Loucy (cell line): ENCODE measurements at regions not wholly inside any gene's neighbourhood (a gene's known extent, or its start where the extent isn't known, plus 50 kb on each side); places are given as distances from the start of the nearest gene placed in this dataset.

Experiments used
- H2AFZ ChIP-seq: fragments of 200-600 bp; sonication (generic); 2 replicates; pipeline ENCODE4 v1.6.0; 2016; ENCODE audit warnings: antibody characterized with exemption, mild to moderate bottlenecking, low read length, moderate library complexity
- H3F3A ChIP-seq: fragments of 200-600 bp; 2 replicates; pipeline ENCODE4 v1.6.0; 2016; ENCODE audit warnings: antibody characterized with exemption, low read depth, mild to moderate bottlenecking
- H3K27me3 ChIP-seq: fragments of 200-600 bp; sonication (generic); 2 replicates; pipeline ENCODE4 v1.6.1; 2014; ENCODE audit warnings: low read length, mild to moderate bottlenecking; ENCODE audit not compliant: insufficient read depth, poor library complexity, severe bottlenecking
- H3K36me3 ChIP-seq: fragments of 200-600 bp; sonication (generic); 2 replicates; pipeline ENCODE4 v1.6.1; 2016; ENCODE audit warnings: low read length; ENCODE audit not compliant: insufficient read depth
- H3K4me1 ChIP-seq: fragments of 200-600 bp; sonication (generic); 2 replicates; pipeline ENCODE4 v1.5.1; 2014; ENCODE audit warnings: low read length, mild to moderate bottlenecking; ENCODE audit not compliant: insufficient read depth, poor library complexity, severe bottlenecking
- H3K4me2 ChIP-seq: fragments of 200-600 bp; sonication (generic); 2 replicates; pipeline ENCODE4 v1.6.0; 2014; ENCODE audit warnings: antibody characterized with exemption, low read length, low read depth, mild to moderate bottlenecking; ENCODE audit not compliant: poor library complexity, severe bottlenecking
- H3K4me3 ChIP-seq: fragments of 200-600 bp; sonication (generic); 2 replicates; pipeline ENCODE4 v1.5.1; 2014; ENCODE audit warnings: low read length, mild to moderate bottlenecking, mixed read lengths; ENCODE audit not compliant: poor library complexity, severe bottlenecking
- H3K79me2 ChIP-seq: fragments of 200-600 bp; sonication (generic); 2 replicates; pipeline ENCODE4 v1.6.1; 2014; ENCODE audit warnings: low read length; ENCODE audit not compliant: insufficient read depth
- H3K9ac ChIP-seq: fragments of 200-600 bp; sonication (generic); 2 replicates; pipeline ENCODE4 v1.6.0; 2014; ENCODE audit warnings: mild to moderate bottlenecking, low read depth, low read length, moderate library complexity; ENCODE audit not compliant: poor library complexity, severe bottlenecking
- H3K9me2 ChIP-seq: fragments of 200-600 bp; sonication (generic); replicated peaks from 2 replicates; pipeline ENCODE4 v1.6.1; 2016; ENCODE audit warnings: low read depth, low read length, mixed read lengths
- H3K9me3 ChIP-seq: fragments of 200-600 bp; sonication (generic); 2 replicates; pipeline ENCODE4 v1.6.1; 2014; ENCODE audit warnings: mild to moderate bottlenecking, antibody characterized with exemption, low read length, low read depth; ENCODE audit not compliant: insufficient read depth
- H4K20me1 ChIP-seq: fragments of 200-600 bp; sonication (generic); 2 replicates; pipeline ENCODE4 v1.6.0; 2014; ENCODE audit warnings: antibody characterized with exemption, low read length, mild to moderate bottlenecking; ENCODE audit not compliant: insufficient read depth, poor library complexity, severe bottlenecking
- CTCF ChIP-seq: fragments of 200-600 bp; sonication (generic); conservative IDR thresholded peaks from 2 replicates; pipeline ENCODE4 v1.5.1; 2014; ENCODE audit warnings: mild to moderate bottlenecking, antibody characterized with exemption, low read length
- EZH2phosphoT487 ChIP-seq: fragments of 200-600 bp; IDR thresholded peaks from 2 replicates; pipeline ENCODE4 v1.6.1; 2018; ENCODE audit warnings: antibody characterized with exemption, mild to moderate bottlenecking, moderate library complexity, borderline replicate concordance

GRCh38 chr15:47517737-47518136 is 199.6 kb upstream of the SEMA6D start:
- Histone ChIP-seq H3K4me1 (no peaks in the 10 kb centered on the region), H2AFZ (no peak overlapping the region), H3K9me3 (no peaks in the 10 kb centered on the region), H3K4me2 (no peak overlapping the region), H3K9me2 (no peaks in the 10 kb centered on the region), H3K9ac (no peak overlapping the region), H3K27me3 (no peaks in the 10 kb centered on the region), H3F3A (no peaks in the 10 kb centered on the region), H4K20me1 (no peaks in the 10 kb centered on the region), H3K79me2 (no peaks in the 10 kb centered on the region), H3K4me3 (no peak overlapping the region), H3K36me3 (no peaks in the 10 kb centered on the region)
- TF ChIP-seq EZH2phosphoT487, result no peak
- no peak for TF ChIP-seq CTCF

DNA sequence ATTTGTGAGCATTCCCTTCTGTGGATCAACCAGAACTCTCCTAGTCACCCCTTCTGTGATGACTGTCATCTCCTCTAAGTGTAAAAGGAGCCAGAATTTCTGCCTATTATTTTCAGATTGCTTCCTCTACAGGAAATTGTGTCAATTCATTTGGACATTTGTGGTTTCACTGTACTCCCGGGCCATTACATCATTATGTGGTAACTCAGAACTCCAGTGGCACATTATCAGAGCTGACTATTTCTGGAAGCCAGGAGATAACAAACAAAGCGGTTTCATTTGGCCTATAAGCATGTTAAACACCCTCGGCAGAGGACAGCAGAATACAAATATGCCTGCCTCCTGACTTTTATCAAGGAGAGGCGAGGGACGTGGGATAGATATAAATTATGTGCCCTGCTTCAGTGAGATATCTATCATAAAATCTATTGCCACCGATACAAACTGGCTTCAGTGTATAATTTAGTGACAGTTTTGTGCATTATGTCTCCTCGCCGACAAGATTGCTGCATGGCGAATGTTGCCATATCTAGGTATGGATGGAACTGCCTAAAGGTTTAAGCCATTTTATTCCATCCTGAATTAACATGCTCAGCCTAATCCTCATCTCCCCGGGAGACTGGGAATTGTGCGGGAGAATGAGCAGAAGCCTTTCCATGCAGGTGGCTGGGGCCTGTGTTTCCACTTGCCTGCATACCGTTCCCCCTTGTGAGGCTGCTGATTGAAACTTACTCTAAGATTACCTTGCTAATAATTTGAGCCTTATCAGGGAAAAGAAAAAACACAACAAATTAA is 193.4 kb upstream of the SEMA6D start:
- Histone ChIP-seq H4K20me1 (no peaks in the 10 kb centered on the region), H3K36me3 (no peaks in the 10 kb centered on the region), H3K4me1 (no peaks in the 10 kb centered on the region), H3K9me3 (no peaks in the 10 kb centered on the region), H2AFZ (no peak overlapping the region), H3F3A (no peaks in the 10 kb centered on the region), H3K4me2 (no peak overlapping the region), H3K9ac (no peak overlapping the region), H3K79me2 (no peaks in the 10 kb centered on the region), H3K27me3 (no peaks in the 10 kb centered on the region), H3K9me2 (no peaks in the 10 kb centered on the region), H3K4me3 (no peak overlapping the region)
- TF ChIP-seq EZH2phosphoT487 (no peak), CTCF (no peak)

- no peaks in the 10 kb centered on the region for H3K27me3 ChIP-seq
- no peak overlapping the region for H3K9ac ChIP-seq
- H3K4me3 ChIP-seq, result no peak overlapping the region
- H3K4me2 ChIP-seq, result no peak overlapping the region
- no peaks in the 10 kb centered on the region for H3K9me3 ChIP-seq
- H3F3A ChIP-seq, result no peaks in the 10 kb centered on the region
- H3K79me2 ChIP-seq, result no peaks in the 10 kb centered on the region
- TF ChIP-seq EZH2phosphoT487 (no peak), CTCF (no peak)
- H3K4me1 ChIP-seq, result no peaks in the 10 kb centered on the region
- no peaks in the 10 kb centered on the region for H3K36me3 ChIP-seq
- no peak overlapping the region for H2AFZ ChIP-seq
- H3K9me2 ChIP-seq, result no peaks in the 10 kb centered on the region
- H4K20me1 ChIP-seq, result no peaks in the 10 kb centered on the region
Observed at GRCh38 chr15:47529241-47529640, 188.1 kb upstream of the SEMA6D start.
